C4-2B (cell line): ENCODE measurements at regions not wholly inside any gene's neighbourhood (a gene's known extent, or its start where the extent isn't known, plus 50 kb on each side); places are given as distances from the start of the nearest gene placed in this dataset.

Experiments used
- H3K27ac ChIP-seq: fragments of 450-650 bp; 2 replicates; pipeline ENCODE4 v1.5.1; 2017
- ZFX ChIP-seq: fragments of 450-650 bp; IDR thresholded peaks from 2 replicates; pipeline ENCODE4 v1.6.1; 2017
- TF ChIP-seq, protein P1 (sequence below): fragments of 450-650 bp; conservative IDR thresholded peaks from 2 replicates; pipeline ENCODE4 v1.5.1; 2017; ENCODE audit warnings: mild to moderate bottlenecking

DNA sequence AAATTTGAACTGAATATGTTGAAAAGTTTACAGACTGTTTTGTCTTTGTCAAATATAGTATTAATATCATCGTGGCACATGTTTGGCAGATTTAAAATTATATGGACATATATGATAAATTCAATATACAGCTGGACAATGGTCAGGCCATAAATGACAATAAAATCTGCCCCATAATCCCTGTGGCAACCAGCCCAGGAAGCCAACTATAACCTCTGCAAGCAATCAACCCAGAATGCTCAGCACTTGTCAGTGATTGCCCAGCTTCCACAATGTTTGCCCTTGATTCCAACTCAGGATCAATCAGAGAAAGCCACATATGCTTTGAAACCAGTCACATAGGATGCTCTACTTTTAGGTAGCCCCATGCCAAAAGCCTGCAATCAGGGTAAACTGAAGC lies 671.9 kb downstream of the SUCLG1 start:
- no peak for TF ChIP-seq ZFX
- TF ChIP-seq, protein P1, sequence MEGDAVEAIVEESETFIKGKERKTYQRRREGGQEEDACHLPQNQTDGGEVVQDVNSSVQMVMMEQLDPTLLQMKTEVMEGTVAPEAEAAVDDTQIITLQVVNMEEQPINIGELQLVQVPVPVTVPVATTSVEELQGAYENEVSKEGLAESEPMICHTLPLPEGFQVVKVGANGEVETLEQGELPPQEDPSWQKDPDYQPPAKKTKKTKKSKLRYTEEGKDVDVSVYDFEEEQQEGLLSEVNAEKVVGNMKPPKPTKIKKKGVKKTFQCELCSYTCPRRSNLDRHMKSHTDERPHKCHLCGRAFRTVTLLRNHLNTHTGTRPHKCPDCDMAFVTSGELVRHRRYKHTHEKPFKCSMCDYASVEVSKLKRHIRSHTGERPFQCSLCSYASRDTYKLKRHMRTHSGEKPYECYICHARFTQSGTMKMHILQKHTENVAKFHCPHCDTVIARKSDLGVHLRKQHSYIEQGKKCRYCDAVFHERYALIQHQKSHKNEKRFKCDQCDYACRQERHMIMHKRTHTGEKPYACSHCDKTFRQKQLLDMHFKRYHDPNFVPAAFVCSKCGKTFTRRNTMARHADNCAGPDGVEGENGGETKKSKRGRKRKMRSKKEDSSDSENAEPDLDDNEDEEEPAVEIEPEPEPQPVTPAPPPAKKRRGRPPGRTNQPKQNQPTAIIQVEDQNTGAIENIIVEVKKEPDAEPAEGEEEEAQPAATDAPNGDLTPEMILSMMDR = no peak
- no peak overlapping the region for H3K27ac ChIP-seq

DNA sequence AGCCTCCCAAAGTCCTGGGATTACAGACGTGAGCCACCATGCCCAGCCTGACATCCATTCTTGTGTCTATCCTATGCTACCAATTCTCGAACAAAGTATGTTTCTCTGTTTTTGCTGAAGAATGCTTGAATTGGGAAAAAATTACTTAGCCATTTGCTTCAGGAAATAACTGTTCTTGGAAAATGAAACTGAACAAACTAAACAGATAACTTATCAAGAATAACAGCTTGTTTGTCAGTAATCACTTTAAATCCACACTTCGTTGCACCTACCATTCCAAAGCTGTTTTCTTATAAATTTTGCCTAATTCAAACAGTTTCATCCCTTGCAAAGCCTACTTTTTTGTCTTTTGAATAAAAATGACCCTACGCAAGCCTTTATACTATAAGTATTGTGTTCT lies 672.9 kb downstream of the SUCLG1 start:
- no peak for TF ChIP-seq ZFX
- TF ChIP-seq, protein P1 = no peak
- H3K27ac ChIP-seq = no peak overlapping the region

DNA sequence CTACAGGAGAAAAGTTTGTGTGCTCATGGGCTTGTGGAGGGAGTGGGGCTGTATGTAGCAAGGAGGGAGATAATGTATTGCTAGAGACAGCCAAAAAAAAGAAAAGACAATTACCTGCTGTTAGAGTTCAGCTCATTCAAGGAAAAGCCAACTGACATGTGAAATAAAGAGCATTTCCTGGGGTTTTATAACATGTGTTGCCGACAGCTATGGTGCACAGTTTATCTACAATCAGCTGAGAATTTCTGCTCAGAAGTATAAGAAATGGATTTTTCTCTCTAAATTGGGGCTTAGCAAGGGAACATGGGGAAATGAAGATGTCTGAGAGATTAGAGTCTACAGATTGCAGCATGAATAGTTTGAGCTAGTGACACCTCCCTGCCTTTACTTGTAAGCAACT lies 674.1 kb downstream of the SUCLG1 start:
- TF ChIP-seq ZFX = no peak
- TF ChIP-seq, protein P1 = no peak
- H3K27ac ChIP-seq = no peak overlapping the region

DNA sequence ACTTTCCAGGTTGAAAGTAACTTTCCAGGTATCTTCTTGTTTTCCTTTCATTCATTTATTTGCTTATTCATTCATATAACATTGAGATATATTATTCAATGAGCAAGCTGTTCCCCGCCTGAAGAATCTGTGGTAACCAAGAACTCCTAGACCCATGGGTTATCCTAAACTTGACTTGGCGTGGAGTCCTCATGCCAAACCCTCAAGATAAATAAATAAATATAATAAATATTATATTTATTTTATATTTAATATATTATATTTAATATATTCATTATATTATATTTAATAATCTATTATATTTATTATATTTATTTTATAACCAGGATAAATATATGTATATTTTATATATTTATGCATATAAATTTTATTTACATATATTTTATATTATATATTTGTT lies 674.8 kb downstream of the SUCLG1 start:
- TF ChIP-seq ZFX = no peak
- TF ChIP-seq, protein P1 = no peak
- H3K27ac ChIP-seq = no peak overlapping the region

DNA sequence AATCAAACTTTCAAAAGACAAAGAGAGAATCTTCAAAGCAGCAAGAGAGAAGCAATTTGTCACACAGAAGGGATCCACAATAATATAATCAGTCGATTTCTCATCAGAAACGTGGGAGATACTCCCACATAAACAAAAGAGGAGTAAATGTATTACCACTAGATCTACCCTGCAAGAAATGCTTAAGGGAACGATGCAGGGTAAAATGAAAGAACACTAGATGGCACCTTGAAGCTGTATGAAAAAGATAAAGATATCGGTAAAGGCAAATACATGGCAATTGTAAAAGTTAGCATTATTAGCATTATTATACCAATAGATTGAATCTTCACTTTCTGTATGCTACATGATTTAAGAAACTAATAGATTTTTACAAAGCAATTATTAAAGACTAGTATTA lies 677.0 kb downstream of the SUCLG1 start:
- no peak overlapping the region for H3K27ac ChIP-seq
- TF ChIP-seq, protein P1 = peak; percentile 33
- no peak for TF ChIP-seq ZFX

DNA sequence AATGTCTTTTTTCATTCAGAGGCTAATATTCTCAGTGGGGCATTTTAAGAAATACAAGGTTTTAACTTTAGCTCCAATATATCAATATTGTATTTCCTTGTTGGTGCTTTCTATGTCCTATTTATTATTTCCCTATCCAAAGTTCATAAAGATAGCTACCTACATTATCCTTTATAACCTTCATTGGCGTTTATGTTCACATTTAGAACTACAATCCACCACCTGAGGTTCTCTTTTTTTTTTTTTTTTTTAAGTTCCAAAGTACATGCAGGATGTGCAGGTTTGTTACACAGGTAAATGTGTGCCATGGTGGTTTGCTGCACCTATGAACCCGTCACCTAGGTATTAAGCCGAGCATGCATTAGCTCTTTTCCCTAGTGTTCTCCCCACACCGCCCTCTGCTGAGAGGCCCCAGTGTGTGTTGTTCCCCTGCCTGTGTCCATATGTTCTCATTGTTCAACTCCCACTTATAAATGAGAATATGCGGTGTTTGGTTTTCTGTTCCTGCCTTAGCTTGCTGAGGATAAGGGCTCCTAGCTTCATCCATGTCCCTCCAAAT lies 694.6 kb downstream of the SUCLG1 start:
- TF ChIP-seq, protein P1 = no peak
- no peak for TF ChIP-seq ZFX

DNA sequence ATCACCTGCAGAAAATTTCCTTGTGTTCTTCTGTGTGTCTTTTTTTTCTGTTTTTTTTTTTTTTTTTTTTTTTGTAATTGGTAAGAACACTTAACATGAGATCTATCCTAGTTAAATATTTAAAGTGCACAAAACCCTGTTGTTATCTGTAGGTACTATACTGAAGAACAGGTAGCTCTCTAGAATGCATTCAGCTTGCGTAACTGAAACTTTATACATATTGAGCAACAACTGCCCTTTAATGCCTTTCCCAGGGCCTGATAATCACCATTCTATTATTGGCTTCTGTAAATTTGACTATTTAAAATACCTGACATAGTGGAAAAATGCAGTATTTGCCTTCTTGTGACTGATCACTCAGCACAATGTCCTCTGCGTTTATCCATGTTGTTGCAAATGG lies 701.8 kb downstream of the SUCLG1 start:
- H3K27ac ChIP-seq = no peak overlapping the region
- TF ChIP-seq, protein P1 = no peak
- TF ChIP-seq ZFX = no peak

More for the DNA sequence above, 694.6 kb downstream of the SUCLG1 start:
- H3K27ac ChIP-seq = no peak overlapping the region
